H1 (cell line): ENCODE measurements at regions not wholly inside any gene's neighbourhood (a gene's known extent, or its start where the extent isn't known, plus 50 kb on each side); places are given as distances from the start of the nearest gene placed in this dataset.
A peak's percentile ranks its signal among the peaks of the same experiment; 100 is the strongest.

Experiments
- CTCF ChIA-PET: fragments of 300-600 bp; sonication (Branson Sonifier 250); formaldehyde crosslinking; loops from one replicate; lab custom pipeline; 2021; ENCODE audit not compliant: partially characterized antibody; lab: Charles Lee
- POLR2A ChIA-PET: fragments of 300-600 bp; sonication (Branson Sonifier 250); formaldehyde crosslinking; loops from one replicate; lab custom pipeline; 2021; ENCODE audit warnings: inconsistent platforms; ENCODE audit not compliant: partially characterized antibody; lab: Charles Lee
- DNase-seq, 2 experiments: peaks; one replicate each; pipeline versions ENCODE4 v3.0.0 to v3.0.0-alpha.2; 2010 to 2022; ENCODE audit warnings: low spot score in 2 of 2, low read depth in 1 of 2, mixed read lengths in 1 of 2
- FAIRE-seq: peaks from 2 replicates; lab custom pipeline; 2011; peaks lifted over from hg19 to GRCh38; lab: Jason Lieb, UNC
- H2AFZ ChIP-seq: 2 replicates; pipeline ENCODE4 v1.8.1; 2012; ENCODE audit warnings: low read length, inconsistent platforms
- H2AK5ac ChIP-seq: 2 replicates; pipeline ENCODE4 v1.6.1; 2013; ENCODE audit warnings: low read depth, low read length
- H2BK120ac ChIP-seq: replicated peaks from 2 replicates; pipeline ENCODE3; 2013; ENCODE audit warnings: low read depth, low read length, inconsistent platforms
- H2BK12ac ChIP-seq: 2 replicates; pipeline ENCODE4 v1.6.1; 2013; ENCODE audit warnings: low read depth, low read length
- H2BK15ac ChIP-seq: 2 replicates; pipeline ENCODE4 v1.6.1; 2013; ENCODE audit warnings: low read length
- H2BK20ac ChIP-seq: 2 replicates; pipeline ENCODE4 v1.6.1; 2013; ENCODE audit warnings: low read length
- H2BK5ac ChIP-seq: 2 replicates; pipeline ENCODE4 v1.6.1; 2013; ENCODE audit warnings: low read depth, low read length
- H3K14ac ChIP-seq: 2 replicates; pipeline ENCODE4 v1.6.1; 2013; ENCODE audit warnings: inconsistent platforms; ENCODE audit not compliant: insufficient read length
- H3K18ac ChIP-seq: 2 replicates; pipeline ENCODE4 v1.6.1; 2013; ENCODE audit warnings: low read length; ENCODE audit errors: extremely low read depth
- H3K23ac ChIP-seq: 2 replicates; pipeline ENCODE4 v1.6.1; 2013; ENCODE audit warnings: inconsistent platforms; ENCODE audit not compliant: insufficient read length
- H3K23me2 ChIP-seq: 2 replicates; pipeline ENCODE4 v1.6.1; 2013; ENCODE audit warnings: low read depth, low read length
- H3K27ac ChIP-seq: 2 replicates; pipeline ENCODE4 v1.6.1; 2011; ENCODE audit warnings: low read depth, low read length, inconsistent platforms
- H3K27me3 ChIP-seq, 4 experiments: replicated peaks in 1 of 4; 1 replicate in 1 of 4; 2 replicates in 3 of 4; pipeline versions ENCODE4 v1.6.1 to v1.8.1; 2011 to 2013; ENCODE audit warnings: low read length in 3 of 4, mild to moderate bottlenecking in 3 of 4, inconsistent platforms in 2 of 4, mixed read lengths in 2 of 4, moderate library complexity in 1 of 4; ENCODE audit not compliant: control insufficient read depth in 3 of 4, insufficient read depth in 3 of 4; ENCODE audit errors: extremely low read depth in 1 of 4
- H3K36me3 ChIP-seq, 4 experiments: 2 replicates each; pipeline versions ENCODE4 v1.6.1 to v1.8.1; 2011 to 2013; ENCODE audit warnings: mild to moderate bottlenecking in 4 of 4, low read length in 3 of 4, moderate library complexity in 2 of 4, control low read depth in 1 of 4, inconsistent platforms in 1 of 4; ENCODE audit not compliant: insufficient read depth in 4 of 4, control insufficient read depth in 2 of 4
- H3K4ac ChIP-seq: replicated peaks from 2 replicates; pipeline ENCODE3; 2013; ENCODE audit warnings: low read length, low read depth, mixed read lengths, inconsistent platforms; ENCODE audit not compliant: insufficient read length
- H3K4me1 ChIP-seq, 4 experiments: replicated peaks in 1 of 4; 1 replicate in 1 of 4; 2 replicates in 3 of 4; pipeline versions ENCODE4 v1.6.1 to v1.8.1; 2011 to 2013; ENCODE audit warnings: low read length in 3 of 4, inconsistent platforms in 2 of 4, mixed read lengths in 1 of 4; ENCODE audit not compliant: insufficient read depth in 4 of 4, control insufficient read depth in 3 of 4
- H3K4me2 ChIP-seq, 2 experiments: 2 replicates each; pipeline versions ENCODE4 v1.6.1 to v1.8.1; 2011 to 2013; ENCODE audit warnings: low read depth in 2 of 2, low read length in 2 of 2, control low read depth in 1 of 2, inconsistent platforms in 1 of 2, mild to moderate bottlenecking in 1 of 2; ENCODE audit not compliant: insufficient read depth in 1 of 2
- H3K4me3 ChIP-seq, 4 experiments: fragments of 200-600, 300-600 bp in 1 of 4; sonication (generic), shearing (Covaris generic), sonication (Bioruptor Twin) in 1 of 4; 2 replicates each; pipeline versions ENCODE4 v1.5.1 to v1.8.1; 2011 to 2016; ENCODE audit warnings: low read length in 4 of 4, low read depth in 3 of 4, control low read depth in 2 of 4, inconsistent platforms in 2 of 4, mild to moderate bottlenecking in 2 of 4, mixed read lengths in 1 of 4, moderate library complexity in 1 of 4; ENCODE audit not compliant: insufficient read depth in 2 of 4; ENCODE audit errors: extremely low read depth in 1 of 4
- H3K56ac ChIP-seq: replicated peaks from 2 replicates; pipeline ENCODE3; 2013; ENCODE audit warnings: low read depth, mild to moderate bottlenecking, mixed read lengths, low read length, inconsistent platforms; ENCODE audit not compliant: insufficient read length
- H3K79me1 ChIP-seq: 2 replicates; pipeline ENCODE4 v1.6.1; 2013; ENCODE audit warnings: low read depth, low read length, control low read depth
- H3K79me2 ChIP-seq, 2 experiments: 2 replicates each; pipeline versions ENCODE4 v1.6.1 to v1.8.1; 2012 to 2013; ENCODE audit warnings: low read length in 2 of 2, mild to moderate bottlenecking in 2 of 2, inconsistent platforms in 1 of 2; ENCODE audit not compliant: insufficient read depth in 2 of 2, control insufficient read depth in 1 of 2
- H3K9ac ChIP-seq, 4 experiments: replicated peaks in 1 of 4; 1 replicate in 1 of 4; 2 replicates in 3 of 4; pipeline versions ENCODE4 v1.6.1 to v1.8.1; 2011 to 2013; ENCODE audit warnings: low read depth in 3 of 4, low read length in 3 of 4, control low read depth in 2 of 4, mild to moderate bottlenecking in 2 of 4, moderate library complexity in 2 of 4, inconsistent platforms in 1 of 4; ENCODE audit errors: extremely low read depth in 1 of 4
- H3K9me3 ChIP-seq, 2 experiments: 2 replicates each; pipeline versions ENCODE4 v1.6.1 to v1.8.1; 2012 to 2013; ENCODE audit warnings: mild to moderate bottlenecking in 2 of 2, moderate library complexity in 2 of 2, control low read depth in 1 of 2, inconsistent platforms in 1 of 2, low read depth in 1 of 2, low read length in 1 of 2, mixed read lengths in 1 of 2; ENCODE audit not compliant: insufficient read depth in 2 of 2
- H4K20me1 ChIP-seq, 2 experiments: replicated peaks in 1 of 2; 2 replicates each; pipeline versions ENCODE3 to v1.8.1; 2011 to 2013; ENCODE audit warnings: inconsistent platforms in 2 of 2, low read length in 2 of 2, mild to moderate bottlenecking in 1 of 2; ENCODE audit not compliant: insufficient read depth in 2 of 2, control insufficient read depth in 1 of 2
- H4K5ac ChIP-seq: 2 replicates; pipeline ENCODE4 v1.6.1; 2013; ENCODE audit warnings: low read length, low read depth, mixed read lengths, inconsistent platforms; ENCODE audit not compliant: insufficient read length
- H4K8ac ChIP-seq: 2 replicates; pipeline ENCODE4 v1.8.0; 2013; ENCODE audit warnings: mild to moderate bottlenecking, moderate library complexity, low read length, inconsistent platforms; ENCODE audit not compliant: insufficient read depth; ENCODE audit errors: extremely low read depth
- H4K91ac ChIP-seq: replicated peaks from 2 replicates; pipeline ENCODE3; 2013; ENCODE audit warnings: low read length, mixed read lengths, inconsistent platforms; ENCODE audit not compliant: insufficient read length
- SP1 ChIP-seq: IDR thresholded peaks from 2 replicates; pipeline ENCODE4 v1.6.1; 2011; ENCODE audit warnings: low read depth, low read length
- WGBS, 2 experiments: shearing (Covaris generic) in 1 of 2; methylation state at CpG; one replicate each; pipeline versions ENCODE4 v1.1.6 to v1.1.7; 2013 to 2015; ENCODE audit warnings: low lambda C conversion rate in 2 of 2, mixed read lengths in 2 of 2, inconsistent platforms in 1 of 2, low coverage in 1 of 2, missing lambda C conversion rate in 1 of 2; ENCODE audit not compliant: insufficient replicate concordance in 2 of 2, insufficient coverage in 1 of 2, insufficient read length in 1 of 2; ENCODE audit errors: extremely low coverage in 1 of 2, missing lambda C conversion rate in 1 of 2; 5-methylcytosine and 5-hydroxymethylcytosine counted together

- Histone ChIP-seq H3K27me3 (no peaks in the 10 kb centered on the region), H3K27ac (no peak overlapping the region), H3K9ac (no peak overlapping the region), H4K5ac (no peak overlapping the region), H3K36me3 (no peaks in the 10 kb centered on the region), H3K4ac (no peak overlapping the region), H4K8ac (no peak overlapping the region), H3K79me2 (no peaks in the 10 kb centered on the region), H2BK120ac (no peak overlapping the region), H3K79me1 (no peaks in the 10 kb centered on the region; the same call in 1 of the 2 replicates), H3K4me3 (no peak overlapping the region), H3K14ac (no peak overlapping the region), H2BK15ac (no peak overlapping the region), H3K23me2 (no peaks in the 10 kb centered on the region), H4K20me1 (no peaks in the 10 kb centered on the region), H3K9me3 (no peaks in the 10 kb centered on the region), H3K4me2 (peak overlapping the region in 1 of 2 experiments; percentile 15; a peak in 2 of 4 replicates), H3K23ac (no peak overlapping the region), H3K56ac (no peak overlapping the region), H2BK20ac (no peak overlapping the region), H3K4me1 (peaks cover 0 to 6% (median 0%) of the 10 kb centered on the region in 4 experiments; a peak in 3 of 7 replicates), H2AK5ac (no peak overlapping the region), H4K91ac (no peak overlapping the region), H3K18ac (no peak overlapping the region), H2BK5ac (no peak overlapping the region), H2AFZ (no peak overlapping the region), H2BK12ac (no peak overlapping the region)
- POLR2A ChIA-PET, result no interaction called here
- CTCF ChIA-PET, result interaction anchor here (0.6 to 4.1 kb wide), 53 partner anchors 9 to 1349 kb away, joined by 3 to 35 read pairs (median 4); no protein-coding TSS in a partner anchor
- 13% methylated on average over 3 of the region's 3 CpGs; no CpG with 5 or more reads in 1 of the 2 experiments for WGBS, 2 experiments
- DNase-seq (no peak), FAIRE-seq (peak; percentile 94)
- no peak for TF ChIP-seq SP1
Observed at GRCh38 chr14:66359500-66359899, 126.7 kb upstream of the CCDC196 start.
